ENCODE measurements at regions not wholly inside any gene's neighbourhood (a gene's known extent, or its start where the extent isn't known, plus 50 kb on each side); places are given as distances from the start of the nearest gene placed in this dataset.
"Not testable (repeated sequence)": the region's sequence is repeated elsewhere in the genome, so short reads cannot be mapped to it uniquely, and the experiment has no call there.

DNA sequence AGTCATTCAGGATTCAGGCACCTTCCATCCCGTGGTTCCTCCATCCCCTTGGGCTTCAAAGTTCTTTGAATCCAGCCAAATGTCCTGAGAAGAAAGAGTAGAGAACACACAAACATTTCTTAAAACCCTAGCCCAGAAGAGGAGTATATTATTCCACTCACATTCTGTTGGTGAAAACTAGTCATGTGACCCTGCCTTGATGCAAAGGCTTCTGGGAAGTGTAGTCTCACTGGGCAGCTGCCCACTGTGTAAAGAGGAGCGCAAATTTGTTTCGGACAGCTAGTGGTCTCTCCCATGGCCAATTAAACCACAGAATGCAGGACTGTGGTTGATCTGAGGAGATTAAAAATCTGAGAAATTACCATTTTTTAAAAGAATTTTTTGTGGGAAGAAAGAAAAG, 304.4 kb downstream of the SUCLA2 start:
- TF ChIP-seq PAX5 (IDR thresholded peaks at IDR 0.05; ENCODE audit: insufficient read depth, low read length, severe bottlenecking) (no peak), TAF1 (IDR thresholded peaks at IDR 0.05; ENCODE audit: low read depth, low read length) (no peak), POLR2AphosphoS5 (IDR thresholded peaks at IDR 0.05; ENCODE audit: low read depth, low read length) (no peak), POU2F2 (IDR thresholded peaks at IDR 0.05; ENCODE audit: low read depth, low read length) (no peak), POLR2A (IDR thresholded peaks at IDR 0.05; ENCODE audit: low read depth, low read length) (no peak)
- FAIRE-seq (no peak), DNase-seq (ENCODE audit: insufficient read length, low spot score) (no peak)

- no peak for FAIRE-seq
- TF ChIP-seq PAX5 (IDR thresholded peaks at IDR 0.05; ENCODE audit: insufficient read depth, low read length, severe bottlenecking) (no peak), POLR2AphosphoS5 (IDR thresholded peaks at IDR 0.05; ENCODE audit: low read depth, low read length) (no peak), SPI1 (IDR thresholded peaks at IDR 0.05; ENCODE audit: low read depth, low read length) (no peak), TAF1 (IDR thresholded peaks at IDR 0.05; ENCODE audit: low read depth, low read length) (no peak), POU2F2 (IDR thresholded peaks at IDR 0.05; ENCODE audit: low read depth, low read length) (no peak), POLR2A (IDR thresholded peaks at IDR 0.05; ENCODE audit: low read depth, low read length) (no peak)
- no peak for DNase-seq (ENCODE audit: insufficient read length, low spot score)
These were observed 313.5 kb downstream of the SUCLA2 start for GRCh38 chr13:47687577-47687976.

DNA sequence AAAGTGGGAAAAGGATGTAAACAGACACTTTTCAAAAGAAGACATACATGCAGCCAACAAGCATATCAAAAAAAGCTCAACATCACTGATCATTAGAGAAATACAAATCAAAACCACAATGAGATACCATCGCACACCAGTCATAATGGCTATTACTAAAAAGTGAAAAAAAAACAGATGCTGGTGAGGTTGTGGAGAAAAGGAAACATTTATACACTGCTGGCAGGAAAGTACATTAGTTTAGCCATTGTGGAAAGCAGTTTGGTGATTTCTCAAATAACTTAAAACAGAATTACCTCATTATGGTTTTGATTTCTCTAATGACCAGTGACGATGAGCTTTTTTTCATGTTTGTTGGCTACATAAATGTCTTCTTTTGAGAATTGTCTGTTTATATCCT, 315.9 kb downstream of the SUCLA2 start:
- FAIRE-seq; DNase-seq (ENCODE audit: insufficient read length, low spot score): not testable (repeated sequence)

DNA sequence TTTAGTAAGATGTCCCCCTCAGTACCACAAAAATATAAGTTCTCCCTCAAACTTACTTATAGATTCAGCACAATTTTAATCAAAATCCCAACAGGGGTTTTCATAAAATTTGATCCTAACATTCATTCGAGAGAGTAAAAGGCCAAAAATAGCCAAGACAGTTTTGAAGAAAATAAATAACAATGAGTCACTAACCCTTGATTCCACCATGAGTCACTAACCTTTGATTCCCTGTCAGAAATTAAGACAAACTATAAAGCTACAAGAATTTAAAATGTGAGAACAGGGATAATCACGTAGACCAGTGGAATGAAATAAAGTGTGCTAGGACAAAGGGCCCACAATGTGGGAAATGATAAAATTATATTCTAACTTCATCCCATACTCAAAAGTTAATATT, 320.3 kb downstream of the SUCLA2 start:
- no peak for TF ChIP-seq POLR2AphosphoS5 (IDR thresholded peaks at IDR 0.05; ENCODE audit: low read depth, low read length)
- TF ChIP-seq POU2F2 (IDR thresholded peaks at IDR 0.05; ENCODE audit: low read depth, low read length), result no peak
- TF ChIP-seq PAX5 (IDR thresholded peaks at IDR 0.05; ENCODE audit: insufficient read depth, low read length, severe bottlenecking), result no peak
- TF ChIP-seq TAF1 (IDR thresholded peaks at IDR 0.05; ENCODE audit: low read depth, low read length), result no peak
- no peak for TF ChIP-seq SPI1 (IDR thresholded peaks at IDR 0.05; ENCODE audit: low read depth, low read length)
- no peak for TF ChIP-seq POLR2A (IDR thresholded peaks at IDR 0.05; ENCODE audit: low read depth, low read length)
- FAIRE-seq (no peak), DNase-seq (ENCODE audit: insufficient read length, low spot score) (no peak)

GRCh38 chr13:47679401-47679800, 321.7 kb downstream of the SUCLA2 start:
- TF ChIP-seq TAF1 (IDR thresholded peaks at IDR 0.05; ENCODE audit: low read depth, low read length), result no peak
- no peak for TF ChIP-seq PAX5 (IDR thresholded peaks at IDR 0.05; ENCODE audit: insufficient read depth, low read length, severe bottlenecking)
- no peak for DNase-seq (ENCODE audit: insufficient read length, low spot score)
- FAIRE-seq, result no peak

DNA sequence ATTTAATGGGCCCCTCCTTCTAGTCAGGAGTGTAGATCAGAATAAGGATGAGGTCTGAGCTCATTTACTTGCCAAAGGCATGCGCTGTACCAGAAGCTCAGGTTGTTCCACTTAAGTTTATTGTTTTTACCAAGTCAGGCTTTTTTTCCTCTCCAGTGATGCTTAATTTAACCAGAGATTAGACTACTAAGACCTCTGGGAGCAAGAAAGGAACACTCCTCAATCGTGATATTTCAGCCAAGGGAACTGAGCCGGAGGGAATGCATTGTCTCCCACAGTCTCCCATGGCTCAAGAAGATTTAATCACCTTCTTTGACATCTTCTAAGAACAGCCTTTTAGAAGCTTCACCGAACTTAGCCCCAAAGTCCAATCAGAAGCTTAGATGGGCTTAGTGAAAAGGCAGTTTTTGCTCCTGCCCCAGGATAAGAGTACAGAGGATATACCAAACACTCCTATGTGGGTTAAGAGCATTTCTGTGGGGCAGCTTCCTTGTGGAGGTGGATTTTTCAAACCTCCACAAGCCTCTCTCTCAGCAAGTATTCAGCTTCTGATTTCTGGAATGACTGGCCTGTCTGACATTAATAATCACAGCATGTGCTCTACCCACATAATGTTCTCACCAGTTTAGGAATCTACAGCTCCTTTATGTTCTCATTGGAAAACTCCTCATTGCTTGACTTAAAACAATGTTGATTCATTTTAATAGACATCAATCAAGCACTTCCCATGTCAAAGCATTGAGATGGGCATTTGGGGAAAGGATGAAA, 322.7 kb downstream of the SUCLA2 start:
- DNase-seq (ENCODE audit: insufficient read length, low spot score) (no peak), FAIRE-seq (no peak)
- no peak for TF ChIP-seq SPI1 (IDR thresholded peaks at IDR 0.05; ENCODE audit: low read depth, low read length)
- no peak for TF ChIP-seq PAX5 (IDR thresholded peaks at IDR 0.05; ENCODE audit: insufficient read depth, low read length, severe bottlenecking)
- no peak for TF ChIP-seq POU2F2 (IDR thresholded peaks at IDR 0.05; ENCODE audit: low read depth, low read length)

GRCh38 chr13:47675871-47676270, 325.2 kb downstream of the SUCLA2 start:
- TF ChIP-seq POU2F2 (IDR thresholded peaks at IDR 0.05; ENCODE audit: low read depth, low read length) (no peak), POLR2AphosphoS5 (IDR thresholded peaks at IDR 0.05; ENCODE audit: low read depth, low read length) (no peak), TAF1 (IDR thresholded peaks at IDR 0.05; ENCODE audit: low read depth, low read length) (no peak), POLR2A (IDR thresholded peaks at IDR 0.05; ENCODE audit: low read depth, low read length) (no peak)
- no peak for DNase-seq (ENCODE audit: insufficient read length, low spot score)

GRCh38 chr13:47673009-47673850, 327.8 kb downstream of the SUCLA2 start:
- no peak for TF ChIP-seq SPI1 (IDR thresholded peaks at IDR 0.05; ENCODE audit: low read depth, low read length)
- no peak for TF ChIP-seq TAF1 (IDR thresholded peaks at IDR 0.05; ENCODE audit: low read depth, low read length)
- no peak for TF ChIP-seq POLR2AphosphoS5 (IDR thresholded peaks at IDR 0.05; ENCODE audit: low read depth, low read length)
- TF ChIP-seq POU2F2 (IDR thresholded peaks at IDR 0.05; ENCODE audit: low read depth, low read length), result no peak
- no peak for TF ChIP-seq POLR2A (IDR thresholded peaks at IDR 0.05; ENCODE audit: low read depth, low read length)
- TF ChIP-seq PAX5 (IDR thresholded peaks at IDR 0.05; ENCODE audit: insufficient read depth, low read length, severe bottlenecking), result no peak
- no peak for DNase-seq (ENCODE audit: insufficient read length, low spot score)
- no peak for FAIRE-seq

More at GRCh38 chr13:47675871-47676270, 325.2 kb downstream of the SUCLA2 start:
- FAIRE-seq, result no peak

GRCh38 chr13:47672245-47673008, 328.6 kb downstream of the SUCLA2 start:
- FAIRE-seq (no peak), DNase-seq (ENCODE audit: insufficient read length, low spot score) (no peak)
- TF ChIP-seq SPI1 (IDR thresholded peaks at IDR 0.05; ENCODE audit: low read depth, low read length) (no peak), POLR2A (IDR thresholded peaks at IDR 0.05; ENCODE audit: low read depth, low read length) (no peak), POU2F2 (IDR thresholded peaks at IDR 0.05; ENCODE audit: low read depth, low read length) (no peak), POLR2AphosphoS5 (IDR thresholded peaks at IDR 0.05; ENCODE audit: low read depth, low read length) (no peak), TAF1 (IDR thresholded peaks at IDR 0.05; ENCODE audit: low read depth, low read length) (no peak), PAX5 (IDR thresholded peaks at IDR 0.05; ENCODE audit: insufficient read depth, low read length, severe bottlenecking) (no peak)
